GM21529 (cell line): ENCODE measurements at regions not wholly inside any gene's neighbourhood (a gene's known extent, or its start where the extent isn't known, plus 50 kb on each side); places are given as distances from the start of the nearest gene placed in this dataset.

Source experiments
- ATAC-seq: cut with Tn5 transposase; IDR thresholded peaks from one replicate; pipeline ENCODE4 v1.9.1; 2021; ENCODE audit not compliant: unreplicated experiment

DNA sequence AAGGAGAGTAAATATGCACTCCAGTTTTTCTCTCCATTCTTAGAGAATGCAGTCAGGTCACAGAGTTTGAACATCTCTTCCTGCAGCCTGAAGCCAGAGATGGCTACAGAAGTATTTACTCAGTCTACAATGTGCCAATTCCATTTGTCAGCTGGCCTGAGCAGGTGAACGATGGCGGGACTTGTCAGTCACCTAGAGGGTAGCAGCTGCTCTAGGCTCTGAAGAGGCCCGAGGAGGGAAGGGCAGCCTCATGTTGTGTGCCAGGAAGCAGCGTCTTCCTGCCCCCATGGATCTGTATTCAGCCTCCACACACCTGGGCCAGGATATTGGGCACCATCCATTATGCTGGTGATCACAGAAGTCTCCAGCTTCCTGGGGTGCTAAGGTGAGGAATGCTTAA lies 316.7 kb upstream of the CHAC2 start:
- ATAC-seq = no peak

DNA sequence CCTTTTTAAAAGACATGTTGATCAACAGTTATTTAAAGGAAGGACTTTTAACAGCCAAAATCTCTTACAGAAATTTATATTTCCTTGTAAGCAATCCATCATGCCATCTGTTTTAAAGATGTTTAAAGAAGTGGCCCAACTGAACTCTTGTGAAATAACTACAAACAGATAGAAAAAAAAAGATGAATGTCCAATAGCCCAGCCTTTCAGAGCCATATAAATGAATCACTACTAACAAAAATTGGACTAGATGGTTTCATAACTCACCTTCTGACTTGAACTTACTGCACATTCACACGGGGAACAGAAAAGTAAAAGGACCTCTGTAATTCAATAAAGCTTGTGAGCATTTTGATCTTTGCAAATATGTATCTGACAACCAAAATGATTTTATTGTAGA lies 319.0 kb upstream of the CHAC2 start:
- ATAC-seq = no peak

DNA sequence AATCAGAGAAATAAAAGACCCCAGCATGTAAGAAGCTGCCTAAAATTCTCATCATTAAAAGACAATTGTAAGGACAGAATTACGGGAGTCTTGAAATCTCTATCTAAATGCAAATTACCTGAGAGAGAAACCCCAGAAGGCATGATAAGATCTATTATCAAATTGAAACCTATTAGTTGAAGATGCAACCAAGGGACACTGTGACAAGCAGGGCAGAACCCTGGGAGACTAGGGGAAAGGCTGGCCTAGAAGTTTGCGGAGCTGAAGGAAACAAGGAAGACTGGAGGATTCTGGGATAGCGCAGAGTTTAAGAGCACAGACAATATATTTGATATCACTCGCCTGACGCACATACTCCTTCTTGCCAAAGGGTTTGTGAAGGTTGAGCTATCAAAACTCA lies 319.5 kb upstream of the CHAC2 start:
- no peak for ATAC-seq

DNA sequence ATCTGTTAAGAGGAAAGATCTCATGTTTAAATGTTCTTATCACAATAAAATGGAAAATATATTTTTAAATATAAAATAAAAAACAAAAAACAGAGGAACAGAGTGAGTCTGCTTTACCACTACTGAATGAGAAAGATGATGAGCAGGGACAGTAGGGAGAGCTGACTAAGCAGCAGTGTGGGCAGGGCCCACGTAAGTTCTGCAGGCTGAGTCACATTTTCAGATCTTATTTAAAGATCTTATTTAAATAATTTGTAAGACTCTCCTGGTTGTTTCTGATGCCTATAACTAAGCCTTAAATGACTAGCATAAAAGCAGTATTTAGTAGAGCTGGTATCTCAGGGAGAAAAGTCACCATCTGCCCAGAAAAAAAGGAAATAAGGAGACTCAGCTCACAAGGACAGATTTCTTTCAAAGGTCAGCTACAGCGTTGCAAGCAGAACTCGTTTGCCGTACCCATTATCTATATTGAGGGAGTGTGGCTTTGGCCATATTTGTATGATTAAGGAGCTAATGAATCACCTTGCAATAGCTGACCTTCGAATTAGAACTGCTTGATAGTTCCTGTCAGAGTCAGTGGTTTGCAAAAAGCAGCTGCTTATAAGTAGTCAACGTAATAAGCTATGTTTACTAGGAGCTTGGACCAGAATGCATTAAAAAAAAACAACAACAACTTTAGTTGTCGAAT lies 322.1 kb upstream of the CHAC2 start:
- peak; percentile 76 for ATAC-seq

DNA sequence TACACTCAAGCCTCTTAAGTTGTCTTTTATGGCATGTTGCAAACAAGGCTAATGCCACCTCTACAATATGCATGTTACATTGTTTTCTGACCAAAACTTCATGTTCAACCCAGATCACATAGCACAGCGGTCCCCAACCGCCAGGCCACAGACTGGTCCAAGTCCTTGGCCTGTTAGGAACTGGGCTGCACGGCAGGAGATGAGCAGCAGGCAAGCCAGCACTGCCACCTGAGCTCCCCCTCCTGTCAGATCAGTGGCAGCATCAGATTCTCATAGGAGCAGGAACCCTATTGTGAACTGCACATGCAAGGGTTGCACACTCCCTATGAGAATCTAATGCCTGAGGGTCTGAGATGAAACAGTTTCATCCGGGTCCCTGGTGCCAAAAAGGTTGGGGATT lies 324.8 kb upstream of the CHAC2 start:
- no peak for ATAC-seq

DNA sequence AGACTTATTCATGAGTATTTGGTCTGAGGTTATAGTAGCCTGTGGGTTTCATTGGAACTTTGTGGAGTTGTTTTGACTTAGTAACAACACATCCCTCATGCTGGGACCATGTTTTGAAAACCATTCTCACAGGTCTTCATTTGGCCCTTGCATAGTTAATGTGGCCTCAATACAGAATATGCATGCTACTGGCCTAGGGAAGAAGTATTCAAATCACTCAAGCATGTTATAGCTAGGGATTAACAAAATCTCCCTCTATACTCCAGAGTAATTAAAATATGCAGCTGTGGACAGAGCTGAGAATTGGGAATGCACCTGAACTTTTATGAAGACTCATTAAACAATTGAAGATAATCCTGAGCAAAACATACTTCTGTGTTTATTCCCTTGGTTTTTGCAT lies 325.5 kb upstream of the CHAC2 start:
- ATAC-seq = no peak

DNA sequence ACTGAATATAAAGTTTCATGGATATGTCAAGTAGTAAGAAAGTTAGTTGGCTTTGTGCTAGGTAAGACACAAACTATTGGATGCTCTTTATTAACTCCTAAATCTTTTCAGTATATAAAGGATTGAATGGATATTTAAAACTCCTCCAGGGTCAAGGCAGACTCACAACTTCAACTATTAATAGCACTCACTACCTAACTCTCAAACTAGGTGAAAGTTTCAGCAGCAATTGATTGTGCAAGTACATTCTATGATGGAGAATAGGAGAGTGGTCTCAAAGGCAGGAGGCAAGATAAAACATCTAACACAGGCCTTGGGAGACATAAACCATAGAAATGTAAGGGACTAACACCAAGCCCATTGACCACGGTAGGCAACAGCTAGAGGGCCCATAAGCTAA lies 328.9 kb upstream of the CHAC2 start:
- ATAC-seq = no peak

DNA sequence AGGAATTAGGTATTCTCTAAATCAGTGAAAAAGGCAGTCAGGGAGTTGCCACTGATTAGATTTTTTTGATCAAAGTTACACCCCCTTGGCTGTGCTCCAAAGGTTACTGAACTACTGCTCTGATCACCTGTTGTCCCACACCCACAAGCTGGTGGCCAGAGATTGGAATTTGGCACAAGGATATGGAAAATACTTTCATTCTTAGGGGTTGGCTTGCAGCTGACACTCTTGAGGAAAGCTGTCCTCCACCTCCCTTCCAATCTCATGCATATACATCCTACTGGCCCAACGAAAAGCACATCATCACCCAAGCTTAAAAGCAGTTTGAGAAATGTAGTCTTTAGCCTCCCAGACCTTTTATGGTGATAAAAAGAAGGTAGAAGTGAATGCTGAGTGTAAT lies 329.5 kb upstream of the CHAC2 start:
- ATAC-seq = no peak

DNA sequence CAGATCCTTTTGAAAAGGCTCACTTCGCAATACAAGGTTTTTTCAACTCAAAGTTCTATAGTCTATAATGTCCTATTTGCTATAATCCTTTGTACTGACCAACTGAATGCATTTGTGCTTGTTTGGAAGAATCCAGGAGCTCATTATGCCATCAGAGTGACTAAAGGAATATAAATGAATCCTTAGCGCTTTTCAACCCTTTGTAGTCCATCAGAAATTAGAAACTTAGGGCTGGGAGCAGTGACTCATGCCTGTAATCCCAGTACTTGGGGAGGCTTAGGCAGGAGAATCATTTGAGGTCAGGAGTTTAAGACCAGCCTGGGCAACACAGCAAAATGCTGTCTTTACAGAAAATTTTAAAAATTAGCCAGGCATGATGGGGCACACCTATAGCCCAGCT lies 330.2 kb upstream of the CHAC2 start:
- no peak for ATAC-seq

DNA sequence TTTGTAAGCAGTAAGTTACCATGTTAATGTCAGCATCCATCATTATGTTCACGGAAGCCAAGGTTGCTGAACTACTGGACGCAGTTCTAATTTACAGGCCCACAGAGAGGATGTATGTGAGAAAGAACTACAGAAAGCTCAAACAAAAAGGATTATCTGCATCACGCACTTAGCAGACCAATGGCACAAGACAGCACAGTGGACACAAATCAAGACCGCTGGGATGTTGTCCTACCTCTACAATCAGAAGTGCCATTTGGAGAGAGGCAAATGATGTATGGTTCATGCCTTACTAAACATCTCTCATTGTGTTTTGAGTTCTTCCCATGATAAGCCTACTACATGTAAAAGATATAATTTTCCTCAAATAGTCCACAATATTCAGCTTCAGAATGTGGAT lies 330.7 kb upstream of the CHAC2 start:
- ATAC-seq = no peak

DNA sequence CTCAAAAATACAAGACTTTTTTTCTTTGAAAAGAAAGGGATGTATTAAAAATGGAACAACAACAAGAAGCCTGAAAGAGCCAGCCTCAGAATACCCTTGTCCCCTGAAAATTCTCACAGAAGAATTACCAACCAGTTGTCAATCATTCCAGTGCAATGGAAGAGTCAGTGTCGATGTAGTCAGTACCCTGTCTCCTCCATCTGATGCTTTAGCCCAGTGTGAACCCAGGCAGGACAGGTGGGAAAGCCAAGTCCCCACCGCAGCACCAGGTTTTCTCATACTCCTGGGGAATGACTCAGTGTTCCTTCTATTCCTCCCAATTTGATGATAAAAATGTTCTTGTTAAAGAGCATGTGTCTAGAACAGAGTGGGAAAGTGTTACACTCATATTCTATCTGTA lies 332.0 kb upstream of the CHAC2 start:
- no peak for ATAC-seq

DNA sequence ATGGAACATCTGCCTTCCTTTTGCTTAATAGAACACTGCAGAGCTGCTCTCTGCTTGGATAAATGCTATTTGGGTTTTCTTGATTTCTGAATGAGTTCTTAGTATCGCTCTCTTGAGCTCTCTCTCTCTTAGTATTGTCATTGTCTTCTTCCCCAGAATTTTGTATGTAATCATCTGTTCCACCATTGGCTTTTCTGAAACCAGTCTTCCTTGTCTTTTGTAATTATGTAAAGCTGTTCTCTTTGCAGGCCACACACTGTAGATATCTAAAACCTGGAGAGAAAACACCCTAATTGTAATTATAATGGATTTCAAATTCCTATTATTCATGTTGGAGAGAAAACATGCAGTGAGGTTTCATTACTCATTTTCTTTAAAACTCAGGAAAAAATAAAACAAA lies 333.1 kb upstream of the CHAC2 start:
- ATAC-seq = no peak

DNA sequence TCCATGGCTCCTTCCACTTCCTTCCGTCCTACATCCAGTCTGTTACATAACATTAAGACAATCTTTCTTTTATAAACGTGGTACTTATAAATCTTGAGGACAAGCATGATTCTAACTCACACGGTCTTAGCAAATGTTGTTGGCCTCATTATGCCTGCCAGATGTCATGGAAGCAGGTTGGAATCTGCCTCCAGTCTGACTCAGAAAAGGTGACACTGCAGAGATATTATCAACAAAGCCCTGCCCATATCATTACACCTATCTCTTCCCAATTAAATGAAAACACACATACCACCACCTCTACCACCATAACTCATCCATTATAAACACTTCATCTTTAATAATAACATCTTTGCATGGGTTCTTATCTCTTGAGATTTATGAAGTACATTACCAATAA lies 334.7 kb upstream of the CHAC2 start:
- ATAC-seq = no peak

DNA sequence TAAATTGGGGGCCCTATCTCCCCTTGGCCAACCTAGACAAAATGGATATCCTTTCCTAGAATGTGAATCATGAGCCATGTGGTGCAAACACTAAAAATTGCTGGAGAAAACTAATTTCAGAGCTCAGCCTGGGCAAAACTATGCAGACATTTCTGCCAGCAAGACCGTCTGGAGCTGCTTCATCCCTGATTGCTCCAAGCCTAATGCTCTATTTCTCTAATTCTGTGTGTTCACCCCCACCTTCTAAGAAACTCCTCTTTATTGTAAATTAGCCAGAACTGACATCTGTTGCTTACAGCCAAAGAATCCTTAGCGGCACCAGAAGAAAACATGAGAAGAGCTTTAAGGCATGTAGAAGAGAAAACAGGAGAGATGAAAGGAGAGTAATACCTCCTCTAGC lies 337.7 kb upstream of the CHAC2 start:
- ATAC-seq = no peak

DNA sequence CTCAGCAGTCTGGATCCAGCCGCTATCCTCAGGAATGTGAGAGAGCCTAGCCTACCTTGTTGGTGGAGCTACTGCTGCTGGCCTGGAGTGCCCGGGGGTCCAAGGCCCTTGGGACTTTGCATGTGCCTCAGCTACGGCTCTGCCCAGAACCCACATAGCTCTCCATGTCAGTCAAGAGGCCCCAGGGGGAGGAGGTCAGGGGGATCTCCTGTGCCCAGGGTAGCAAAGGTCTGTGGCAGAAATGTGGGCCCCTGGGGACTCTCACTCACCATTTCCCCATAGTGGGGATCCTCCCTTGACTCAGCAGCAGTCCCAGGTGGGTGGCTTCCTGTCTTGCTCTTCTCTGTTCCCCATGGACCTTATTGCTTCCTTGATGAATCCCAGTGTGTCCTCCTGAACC lies 342.7 kb upstream of the CHAC2 start:
- ATAC-seq = peak; percentile 80

DNA sequence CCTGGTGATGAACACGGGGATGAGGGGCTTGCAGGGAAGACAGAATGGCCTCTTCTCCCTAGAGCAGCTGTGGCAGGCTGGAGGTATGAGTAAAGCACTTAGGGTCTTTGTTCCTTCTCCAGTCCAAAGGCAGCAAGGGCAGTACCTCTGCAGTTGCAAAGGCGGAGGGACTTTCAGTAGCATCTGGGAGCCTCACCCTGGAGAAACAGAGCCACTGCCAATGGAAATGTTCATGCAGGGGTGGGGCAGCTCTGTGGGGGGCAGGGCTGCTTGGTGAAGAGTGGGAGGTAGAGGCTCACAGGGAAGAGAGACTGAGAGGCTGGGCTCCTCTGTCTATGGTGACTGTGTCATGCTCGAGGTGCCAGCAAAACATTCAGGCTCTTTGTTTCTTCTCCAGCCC lies 344.1 kb upstream of the CHAC2 start:
- no peak for ATAC-seq

DNA sequence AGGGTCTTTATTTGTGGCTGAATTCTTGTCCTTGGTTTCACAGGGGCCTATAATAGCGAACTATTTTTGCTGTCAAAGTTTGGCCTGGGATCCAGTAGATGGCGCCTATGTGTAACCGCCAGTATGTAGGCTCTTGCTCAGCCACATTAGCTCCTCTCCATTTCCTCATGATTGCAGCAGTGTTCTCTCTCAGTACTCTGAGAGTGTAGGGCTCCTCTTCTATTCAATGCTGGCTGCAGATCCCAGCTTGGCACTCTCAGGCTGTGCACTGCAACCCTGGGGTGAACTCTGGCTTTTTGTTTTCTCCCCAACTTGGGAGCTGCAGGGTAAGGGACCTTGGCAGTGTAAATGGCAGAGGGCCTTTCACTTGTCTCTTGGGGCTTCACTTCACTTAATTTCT lies 344.6 kb upstream of the CHAC2 start:
- ATAC-seq = peak; percentile 76

DNA sequence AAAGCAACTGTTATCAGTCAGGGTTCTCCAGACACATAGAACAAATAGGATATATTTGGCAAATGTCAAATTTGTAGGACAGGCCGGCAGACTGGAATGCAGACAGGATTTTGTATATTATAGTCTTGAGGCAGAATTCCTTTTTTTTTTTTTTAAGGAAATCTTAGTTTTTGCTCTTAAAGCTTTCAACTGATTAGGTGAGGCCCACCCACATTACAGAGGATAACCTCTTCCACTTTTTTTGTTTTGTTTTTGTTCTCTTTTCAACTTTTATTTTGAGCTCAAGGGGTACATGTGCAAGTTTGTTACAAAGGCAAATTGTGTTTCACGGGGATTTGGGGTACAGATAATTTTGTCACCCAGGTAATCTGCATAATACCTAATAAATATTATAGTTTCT lies 350.2 kb upstream of the CHAC2 start:
- no peak for ATAC-seq

DNA sequence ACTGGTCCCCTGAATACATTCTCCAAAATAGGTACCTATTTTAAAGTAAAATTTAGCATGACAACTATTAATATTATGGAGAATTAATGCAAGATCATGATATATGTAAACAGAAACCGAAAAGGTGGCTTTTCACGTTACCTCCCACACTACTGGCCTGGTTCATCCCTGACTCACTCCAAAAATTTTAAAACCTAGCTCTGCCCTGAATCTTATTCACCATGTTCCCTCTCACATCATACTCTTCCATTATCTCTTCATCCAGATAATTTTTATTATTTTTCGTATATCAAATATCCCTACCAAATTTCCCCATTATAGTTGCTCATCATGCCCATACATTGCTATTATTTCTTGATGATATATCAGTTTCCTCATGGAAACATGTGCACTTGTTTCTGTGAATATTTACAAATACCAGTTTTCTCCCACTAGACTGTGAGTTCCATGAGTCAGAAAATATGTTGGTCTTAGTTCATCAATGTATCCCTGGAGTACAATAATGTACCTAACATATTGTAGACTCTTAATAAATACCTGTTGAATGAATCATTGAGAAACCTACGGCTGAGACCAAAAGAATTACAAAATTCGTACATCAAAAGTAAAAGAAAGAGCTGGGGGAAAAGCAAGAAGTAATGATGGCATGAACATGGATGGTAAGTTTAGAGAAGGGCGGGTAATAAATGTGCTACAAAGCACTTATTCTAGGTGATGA lies 360.1 kb upstream of the CHAC2 start:
- no peak for ATAC-seq

DNA sequence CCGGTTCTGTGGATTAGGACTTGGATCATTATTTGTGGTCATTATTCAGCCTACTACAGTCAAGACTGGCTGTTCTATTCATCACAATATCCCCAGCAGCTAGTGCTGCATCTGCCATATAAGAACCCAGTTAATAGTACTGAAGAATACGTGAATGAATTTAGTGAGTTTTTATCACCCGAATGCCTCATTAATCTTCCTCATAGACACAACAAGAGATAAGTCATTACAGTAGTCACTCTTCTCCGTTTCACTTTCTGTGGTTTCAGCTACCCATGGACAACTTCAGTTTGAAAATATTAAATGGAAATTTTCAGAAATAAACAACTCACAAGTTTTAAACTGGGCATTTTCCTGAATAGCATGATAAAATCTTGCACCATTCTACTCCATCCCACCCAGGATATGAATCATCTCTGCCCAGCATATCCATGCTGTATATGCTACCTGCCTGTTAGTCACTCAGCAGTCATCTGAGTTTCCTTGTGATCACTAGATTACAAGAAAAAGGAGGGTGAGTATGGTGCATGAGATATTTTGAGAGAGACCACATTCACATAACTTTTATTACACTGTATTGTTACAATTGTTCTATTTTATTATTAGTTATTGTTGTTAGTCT lies 363.7 kb upstream of the CHAC2 start:
- ATAC-seq = peak; percentile 62

DNA sequence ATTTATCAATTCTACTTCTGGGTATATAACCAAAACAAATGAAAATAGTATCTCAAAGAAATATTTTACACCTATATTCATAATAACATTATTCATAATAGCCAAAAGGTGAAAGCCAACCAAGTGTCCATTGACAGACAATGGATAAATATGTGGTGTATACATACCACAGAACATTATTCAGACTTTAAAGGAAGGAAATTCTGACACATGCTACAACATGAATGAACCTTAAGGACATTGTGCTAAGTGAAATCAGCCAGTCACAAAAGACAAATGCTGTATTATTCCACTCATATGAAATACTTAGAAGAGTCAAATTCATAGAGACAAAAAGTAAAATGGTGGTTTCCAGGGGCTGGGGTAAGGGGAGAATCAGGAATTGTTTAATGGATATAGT lies 370.5 kb upstream of the CHAC2 start:
- ATAC-seq = no peak

DNA sequence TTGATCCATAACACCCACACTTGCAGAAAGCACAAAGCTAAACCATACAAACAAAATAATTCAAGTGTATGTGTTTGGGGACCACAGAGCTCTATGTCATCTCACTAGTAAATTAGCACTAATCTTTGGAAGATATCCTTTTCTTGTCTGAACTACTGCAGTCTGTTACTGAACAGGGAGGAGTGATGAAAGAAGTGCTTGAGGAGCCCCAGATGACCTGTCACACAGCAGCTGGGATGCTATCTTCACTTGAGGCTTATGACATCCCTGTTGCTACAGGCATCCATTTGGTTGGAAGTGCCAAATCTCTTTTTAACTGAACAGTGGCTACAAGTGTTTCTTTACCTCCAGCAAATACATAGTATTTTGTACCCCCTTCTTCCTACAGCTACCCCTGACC lies 386.3 kb upstream of the CHAC2 start:
- ATAC-seq = no peak

DNA sequence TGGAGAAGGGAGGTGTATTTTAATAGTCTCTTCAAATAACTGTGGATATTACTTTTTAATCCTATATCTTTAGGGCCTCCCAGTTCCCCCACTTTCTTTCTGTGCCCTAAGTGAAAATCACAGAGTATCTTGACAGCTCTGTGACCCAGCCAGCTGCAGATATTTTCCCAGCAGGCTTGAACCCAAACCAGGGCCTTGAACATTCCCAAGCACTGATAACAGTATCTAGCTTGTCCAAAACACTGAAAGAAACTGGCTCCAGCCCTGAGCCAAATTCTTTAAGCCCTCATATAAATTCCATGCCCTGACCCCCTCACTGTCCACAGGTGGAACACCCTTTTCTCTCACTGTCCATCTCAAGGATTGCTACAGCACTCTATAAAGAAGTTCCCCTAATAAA lies 388.1 kb upstream of the CHAC2 start:
- no peak for ATAC-seq
